Hepatocyte (in vitro differentiated cells): ENCODE measurements at regions not wholly inside any gene's neighbourhood (a gene's known extent, or its start where the extent isn't known, plus 50 kb on each side); places are given as distances from the start of the nearest gene placed in this dataset.

Experiments used
- CTCF ChIP-seq: fragments of 200-600 bp; sonication (generic); IDR thresholded peaks from 2 replicates; pipeline ENCODE4 v1.5.1; 2016; ENCODE audit warnings: antibody characterized with exemption, mild to moderate bottlenecking; ENCODE audit not compliant: poor library complexity
- EZH2 ChIP-seq: fragments of 200-600 bp; sonication (generic); IDR thresholded peaks from 2 replicates; pipeline ENCODE4 v1.6.1; 2016; ENCODE audit warnings: antibody characterized with exemption, mild to moderate bottlenecking, borderline replicate concordance
- EZH2phosphoT487 ChIP-seq: fragments of 200-600 bp; sonication (generic); IDR thresholded peaks from one replicate; pipeline ENCODE4 v1.6.1; 2018; ENCODE audit warnings: antibody characterized with exemption, mild to moderate bottlenecking, low read depth, moderate library complexity; ENCODE audit not compliant: unreplicated experiment, severe bottlenecking

GRCh38 chr1:232726048-232726779, 79.0 kb upstream of the MAP10 start:
- no peak for TF ChIP-seq CTCF
- no peak for TF ChIP-seq EZH2
- no peak for TF ChIP-seq EZH2phosphoT487
